NCI-H128 (cell line): ENCODE measurements at regions not wholly inside any gene's neighbourhood (a gene's known extent, or its start where the extent isn't known, plus 50 kb on each side); places are given as distances from the start of the nearest gene placed in this dataset.

Experiments
- DNase-seq: peaks from one replicate; lab custom pipeline; 2025; ENCODE audit not compliant: unreplicated experiment; lab: John Stamatoyannopoulos, UW

GRCh38 chr6:164129218-164129617, 714.7 kb downstream of the QKI start:
- no peak for DNase-seq

DNA sequence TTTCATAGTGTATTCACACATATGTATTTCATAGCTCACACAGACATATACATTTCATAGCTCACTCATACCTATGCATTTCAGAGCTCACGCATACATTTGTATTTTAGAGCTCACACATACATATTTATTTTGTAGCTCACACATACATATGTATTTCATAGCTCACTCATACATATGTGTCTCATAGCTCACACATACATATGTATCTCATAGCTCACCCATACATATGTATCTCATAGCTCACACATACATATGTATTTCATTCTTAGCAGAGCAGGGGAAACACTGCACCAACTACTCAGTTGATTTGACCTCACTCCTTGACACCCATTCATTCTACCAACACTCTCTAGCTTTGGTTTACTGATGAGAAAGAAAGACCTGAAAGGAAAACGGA, 713.6 kb downstream of the QKI start:
- no peak for DNase-seq

DNA sequence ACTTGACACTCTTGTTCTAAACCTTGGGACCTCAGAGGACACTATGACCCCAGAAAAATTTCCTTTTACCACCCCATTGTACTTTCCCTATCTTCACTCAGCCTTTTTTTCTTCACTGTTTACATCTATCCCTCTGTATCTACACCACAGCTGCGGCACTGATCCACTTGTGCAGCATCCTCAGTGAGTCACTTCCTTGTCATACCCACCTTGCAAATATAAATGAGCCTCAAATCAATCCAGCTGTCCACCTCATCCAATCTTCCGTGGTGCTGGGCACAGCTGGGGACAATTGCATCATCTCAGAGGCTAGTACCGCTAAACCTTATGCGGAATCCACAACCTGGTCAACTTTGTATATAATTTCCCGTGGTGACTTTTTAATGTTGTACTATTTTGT, 710.5 kb downstream of the QKI start:
- DNase-seq = no peak

- no peak for DNase-seq
Observed at GRCh38 chr6:164124473-164124872, 710.0 kb downstream of the QKI start.

GRCh38 chr6:164122109-164122508, 707.6 kb downstream of the QKI start:
- DNase-seq = no peak

DNA sequence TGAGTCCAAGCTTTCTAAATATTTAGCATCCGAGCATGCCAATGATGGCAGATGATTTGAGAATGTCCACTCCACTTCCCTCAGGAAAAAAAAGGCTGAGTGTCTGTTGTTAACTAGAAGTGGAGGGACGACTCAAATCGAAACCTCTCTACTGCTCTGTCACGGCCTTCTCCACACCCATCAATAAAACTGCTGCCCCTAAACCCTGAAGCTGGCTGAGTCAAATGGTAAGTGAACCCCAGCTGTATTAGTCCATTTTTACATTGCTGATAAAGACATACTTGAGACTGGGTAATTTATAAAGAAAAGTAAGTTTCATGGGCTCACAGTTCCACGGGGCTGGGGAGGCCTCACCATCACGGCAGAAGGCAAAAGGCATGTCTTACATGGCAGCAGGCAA, 707.0 kb downstream of the QKI start:
- no peak for DNase-seq

GRCh38 chr6:164114651-164115050, 700.1 kb downstream of the QKI start:
- DNase-seq = no peak

DNA sequence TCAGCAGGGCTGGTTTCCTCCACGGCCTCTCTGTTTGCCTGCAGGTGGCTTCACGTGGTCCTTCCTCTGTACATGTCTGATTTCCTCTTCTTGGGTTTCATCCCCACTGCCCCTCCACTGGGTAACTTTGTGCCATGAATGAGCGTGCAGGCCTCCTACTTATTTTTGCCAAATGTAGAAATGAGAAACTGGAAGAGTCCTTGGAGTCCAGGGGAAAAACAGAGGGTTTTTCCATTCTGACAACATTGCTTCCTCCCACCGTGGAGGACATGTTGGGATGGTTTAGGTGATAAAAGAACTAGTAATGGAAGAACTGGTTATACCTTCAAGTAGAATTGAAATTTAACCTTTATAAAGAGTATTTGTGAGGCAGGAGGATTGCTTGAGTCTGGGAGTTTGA, 699.5 kb downstream of the QKI start:
- DNase-seq = no peak

GRCh38 chr6:164113637-164114036, 699.1 kb downstream of the QKI start:
- DNase-seq = no peak

GRCh38 chr6:164109770-164110140, 695.2 kb downstream of the QKI start:
- no peak for DNase-seq

DNA sequence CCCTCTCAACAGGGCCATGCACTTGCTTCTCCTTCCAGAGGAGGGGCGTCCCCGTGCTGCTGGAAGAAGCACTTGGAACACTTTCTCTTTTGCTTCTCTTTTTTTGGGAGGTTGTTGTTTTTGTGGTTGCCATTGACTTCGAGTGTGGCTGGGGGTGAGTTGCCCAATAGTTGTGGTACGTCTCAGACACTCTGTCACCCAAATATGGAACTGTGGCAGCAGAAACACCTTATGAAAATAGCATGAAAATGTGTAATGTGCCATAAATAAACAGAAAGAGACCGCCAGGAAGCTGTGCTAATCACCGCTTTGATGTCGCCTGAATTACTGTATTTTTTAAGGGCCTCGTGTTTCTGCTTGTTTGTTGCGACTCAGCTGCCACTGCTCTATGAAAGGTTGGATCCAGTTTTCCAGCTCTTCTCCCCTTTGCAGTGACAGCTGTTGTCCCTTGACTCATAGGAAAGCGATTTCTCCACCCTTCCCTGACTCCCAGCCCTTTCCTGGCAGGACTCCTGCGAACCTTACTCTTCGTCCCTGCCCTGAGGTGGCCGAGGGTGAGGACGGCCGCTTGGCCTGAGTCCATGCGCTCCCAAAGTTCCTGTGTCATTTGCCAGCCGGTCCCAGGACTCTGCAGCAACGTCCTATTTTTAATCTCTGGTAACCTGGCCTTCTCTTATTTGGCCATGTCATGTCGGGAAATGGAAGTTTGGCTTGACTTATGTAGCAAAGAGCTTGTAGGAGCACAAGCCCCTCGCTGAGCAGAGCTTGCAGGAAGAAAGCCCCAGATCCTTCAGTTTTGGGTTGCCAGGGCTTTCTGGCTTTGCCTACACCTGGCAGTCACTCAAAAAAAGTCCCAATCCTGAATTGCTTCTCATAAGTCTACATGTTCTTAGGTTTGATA, 694.6 kb downstream of the QKI start:
- no peak for DNase-seq

DNA sequence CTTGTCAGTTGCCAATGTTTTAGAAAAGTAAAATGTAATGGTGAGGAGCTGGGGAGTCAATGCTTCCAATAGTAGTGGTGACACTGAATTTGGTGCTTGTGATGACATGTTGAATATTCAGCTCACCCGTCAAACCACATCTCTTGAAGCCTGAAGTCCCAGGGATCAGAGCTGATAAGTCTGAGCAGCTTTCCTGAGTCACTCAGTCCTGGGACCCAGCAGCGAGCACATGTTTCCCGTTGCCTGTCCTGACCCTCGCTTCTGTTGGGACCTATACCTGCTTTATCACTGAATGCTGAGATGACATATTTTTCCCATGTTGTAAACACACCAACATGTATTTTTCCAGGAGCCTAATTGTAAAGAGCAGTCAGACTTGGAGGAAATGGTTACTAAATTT, 693.6 kb downstream of the QKI start:
- no peak for DNase-seq

GRCh38 chr6:164107297-164107995, 692.9 kb downstream of the QKI start:
- DNase-seq = no peak

DNA sequence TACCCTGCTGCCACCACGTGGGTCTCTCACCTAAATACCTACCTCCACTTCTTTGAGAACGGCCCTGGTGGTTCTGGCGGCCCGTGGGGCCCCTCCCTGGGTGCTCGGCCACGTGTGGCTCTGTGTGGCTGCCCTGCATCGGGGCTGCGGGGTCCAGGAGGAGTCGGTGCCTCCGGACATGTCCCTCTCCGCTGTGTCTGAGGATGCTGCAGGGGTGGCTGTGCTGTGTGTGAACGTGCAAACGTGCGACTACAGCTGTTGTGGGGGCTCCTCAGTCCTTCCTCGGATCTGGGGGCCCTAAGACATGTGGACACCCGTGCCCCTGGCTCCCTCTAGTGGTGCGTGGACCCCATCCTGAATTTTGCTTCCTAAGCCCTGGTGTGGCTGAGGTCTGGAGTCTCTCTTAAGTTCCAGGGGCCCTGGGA, 691.8 kb downstream of the QKI start:
- DNase-seq = no peak

GRCh38 chr6:164105705-164106104, 691.2 kb downstream of the QKI start:
- no peak for DNase-seq

DNA sequence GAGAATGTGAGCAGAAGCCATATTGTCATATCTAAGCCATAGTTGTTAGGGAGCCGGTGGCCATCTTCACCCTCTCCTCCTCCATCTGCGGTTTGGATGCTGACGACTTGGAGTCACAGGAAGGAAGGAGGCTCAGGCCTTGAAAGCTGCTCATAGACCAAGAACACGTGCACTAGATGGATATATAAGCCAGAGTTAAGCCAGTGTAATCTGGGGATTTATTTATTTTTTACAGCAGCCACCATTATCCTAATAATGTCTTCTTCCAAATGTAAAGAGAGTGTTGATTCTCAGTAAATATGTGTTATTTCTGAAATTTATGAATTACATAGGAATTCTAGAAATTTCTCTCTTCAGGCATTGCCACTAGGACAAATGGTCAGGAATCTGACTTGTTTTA, 689.9 kb downstream of the QKI start:
- DNase-seq = no peak

DNA sequence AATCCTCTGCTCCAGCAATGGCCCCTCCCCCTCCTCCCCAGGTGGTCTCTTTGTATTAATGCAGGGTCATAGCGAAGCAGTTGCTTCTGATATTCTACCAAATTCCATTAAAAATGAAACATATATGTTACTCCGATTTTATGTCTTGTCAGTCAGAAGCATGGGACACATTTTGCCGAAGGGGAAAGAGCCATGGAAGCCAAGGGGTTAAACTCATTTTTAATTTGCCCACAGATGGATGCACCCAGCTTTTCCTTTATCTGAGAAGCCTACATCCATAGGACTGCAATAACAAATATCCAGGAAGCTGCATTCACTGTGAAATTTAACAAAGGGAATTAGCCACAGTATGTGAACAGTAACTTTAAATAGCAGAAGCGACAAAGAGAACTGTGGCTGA, 688.2 kb downstream of the QKI start:
- no peak for DNase-seq

- DNase-seq = no peak
Observed at GRCh38 chr6:164101859-164102258, 687.3 kb downstream of the QKI start.

DNA sequence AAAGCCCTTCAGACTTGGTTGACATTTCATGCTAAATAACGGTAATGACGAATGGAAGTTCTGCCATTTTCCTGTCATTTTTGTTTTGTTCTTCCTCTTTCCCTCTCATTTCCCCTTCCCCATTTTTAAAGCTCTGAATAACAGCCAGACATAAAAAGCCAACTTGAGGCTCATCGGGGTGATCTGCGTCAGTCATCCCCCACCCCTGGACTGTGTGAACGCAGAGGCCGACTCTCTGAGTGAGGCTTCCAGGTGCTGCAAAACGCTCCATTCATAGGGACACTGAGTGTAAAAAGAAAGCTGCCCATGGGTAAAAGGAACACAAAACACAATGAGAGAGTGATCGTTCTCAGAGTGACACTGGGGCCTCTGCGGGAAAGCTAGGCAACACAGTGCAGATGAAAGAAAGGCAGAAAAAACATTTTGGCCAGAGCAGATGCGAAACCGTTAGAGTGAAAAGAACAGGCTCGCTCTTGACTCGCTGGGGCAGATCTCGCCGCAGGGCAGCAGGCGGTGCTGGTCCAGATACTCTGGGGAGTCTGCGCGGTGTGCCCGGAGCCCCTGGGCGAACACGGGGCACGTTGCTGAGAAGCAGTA, 684.8 kb downstream of the QKI start:
- DNase-seq = no peak

DNA sequence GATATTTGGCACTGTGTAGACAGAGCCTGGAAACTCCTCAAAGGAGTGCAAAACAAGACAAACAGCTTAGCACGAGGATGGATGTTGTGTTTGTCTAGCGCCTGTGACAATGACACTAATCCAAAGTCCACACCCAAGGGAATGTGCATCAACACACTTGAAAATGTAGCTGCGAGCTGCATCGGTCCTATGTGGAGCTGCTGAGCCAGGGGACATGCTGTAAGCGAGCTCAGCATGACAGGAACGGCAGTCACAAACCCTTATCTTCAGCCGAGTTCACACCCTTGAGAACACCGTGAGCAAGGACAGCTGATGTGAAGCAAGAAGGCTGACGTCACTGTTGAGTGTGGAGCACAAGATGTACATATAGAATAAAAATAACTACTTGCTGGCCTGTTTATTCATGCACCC, 684.3 kb downstream of the QKI start:
- no peak for DNase-seq

DNA sequence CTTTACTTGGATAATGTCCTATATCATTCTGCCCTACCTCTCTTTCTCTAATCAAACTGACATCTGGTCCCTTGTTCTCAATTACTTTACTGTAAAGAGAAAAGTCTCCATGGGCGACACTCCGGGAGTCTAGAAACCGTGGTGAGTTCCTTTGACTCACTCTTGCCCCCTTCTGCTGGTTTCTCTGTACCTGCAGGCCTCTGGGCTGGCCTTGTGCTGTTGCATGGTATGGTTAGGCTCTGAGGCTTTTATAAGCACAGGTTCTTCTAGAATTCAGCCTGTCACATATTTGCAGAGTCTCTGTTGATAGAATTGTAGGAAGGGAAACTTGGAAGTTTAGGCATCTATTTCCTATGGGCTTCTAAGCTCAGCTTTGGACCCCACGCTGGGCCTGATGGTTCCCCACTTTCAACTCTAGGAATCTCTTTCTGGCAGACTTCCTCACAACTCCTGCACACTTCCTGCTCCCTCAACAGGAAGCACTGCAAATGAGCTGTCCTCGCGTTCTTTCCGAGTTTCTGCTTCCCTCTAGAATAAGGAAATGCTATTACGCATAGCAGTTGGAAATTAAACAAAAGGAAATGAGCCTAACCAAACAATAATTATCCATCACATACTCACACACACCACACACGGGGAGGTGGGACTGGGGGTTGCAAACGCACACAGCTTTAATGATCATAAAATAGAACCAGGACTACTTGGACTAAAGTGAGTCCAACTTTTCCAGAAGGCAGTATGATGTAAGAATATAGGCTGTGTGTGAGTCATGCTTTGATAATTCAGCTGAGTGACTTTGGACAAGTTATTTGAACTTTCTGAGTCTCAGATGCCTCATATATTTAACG, 683.3 kb downstream of the QKI start:
- no peak for DNase-seq
